Fibroblast of skin of scalp (primary cell): ENCODE measurements at regions not wholly inside any gene's neighbourhood (a gene's known extent, or its start where the extent isn't known, plus 50 kb on each side); places are given as distances from the start of the nearest gene placed in this dataset.

Experiments used
- DNase-seq: peaks from one replicate; pipeline ENCODE4 v3.0.0-alpha.2; 2013

GRCh38 chr6:44500074-44500473 lies 112.6 kb downstream of the CDC5L start:
- no peak for DNase-seq

DNA sequence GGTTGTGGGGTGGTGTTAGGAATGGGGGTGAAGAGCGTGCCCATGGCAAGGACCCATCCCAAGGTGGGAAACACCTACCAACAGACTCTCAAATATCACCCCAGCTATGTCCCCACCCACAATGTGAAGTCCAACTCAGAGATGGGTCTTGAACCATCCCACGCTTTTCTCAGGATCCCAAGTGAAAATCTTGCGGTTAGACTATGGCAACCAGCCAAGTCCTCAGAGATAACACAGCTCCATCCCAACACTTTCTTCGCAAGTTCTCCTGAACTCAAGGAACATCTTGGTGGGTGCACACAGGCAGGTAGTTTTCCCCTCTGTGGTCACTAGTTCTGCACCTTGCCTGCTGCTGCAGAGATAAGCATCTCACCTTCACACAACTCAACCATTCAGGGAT lies 116.0 kb downstream of the CDC5L start:
- DNase-seq = no peak

GRCh38 chr6:44504301-44504791 lies 116.8 kb downstream of the CDC5L start:
- no peak for DNase-seq

DNA sequence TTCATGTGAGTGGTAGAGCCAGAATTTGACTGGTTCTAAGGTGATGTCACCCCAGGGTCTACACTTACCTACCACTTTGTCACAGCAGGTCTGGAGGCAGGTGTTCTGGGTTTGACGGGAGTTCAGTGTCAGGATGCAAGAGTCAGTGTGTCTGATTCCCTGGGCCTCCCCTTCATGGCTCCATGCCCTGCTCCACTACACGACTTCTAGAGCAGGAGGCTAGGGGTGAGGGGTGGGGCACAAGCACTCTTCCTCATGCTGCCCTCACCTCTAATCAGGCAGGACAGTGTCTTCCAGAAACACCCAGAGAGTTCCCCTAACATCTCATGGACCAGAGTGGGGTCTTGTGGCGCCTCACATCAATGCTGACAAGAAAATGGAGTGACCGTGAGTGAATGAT lies 118.2 kb downstream of the CDC5L start:
- DNase-seq = no peak

DNA sequence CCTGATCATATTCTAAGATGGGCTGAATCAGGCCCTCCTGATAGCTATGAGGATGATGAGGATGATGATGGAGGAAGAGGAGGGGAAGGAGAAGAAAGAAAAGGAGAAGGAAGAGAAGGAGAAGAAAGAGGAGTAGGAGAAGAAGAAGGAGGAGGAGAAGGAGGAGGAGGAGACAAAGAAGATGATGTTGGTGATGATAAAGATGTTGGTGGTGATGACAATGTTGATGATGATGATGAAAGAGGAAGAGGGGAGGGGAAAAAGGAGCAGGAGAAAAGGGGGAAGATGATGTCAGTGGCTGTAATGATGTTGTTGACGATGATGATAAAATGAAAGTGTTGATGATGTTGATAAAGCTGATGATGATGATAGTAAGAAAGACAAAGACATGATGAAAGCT lies 119.5 kb downstream of the CDC5L start:
- no peak for DNase-seq

GRCh38 chr6:44508646-44509045 lies 121.1 kb downstream of the CDC5L start:
- DNase-seq = peak; percentile 61

DNA sequence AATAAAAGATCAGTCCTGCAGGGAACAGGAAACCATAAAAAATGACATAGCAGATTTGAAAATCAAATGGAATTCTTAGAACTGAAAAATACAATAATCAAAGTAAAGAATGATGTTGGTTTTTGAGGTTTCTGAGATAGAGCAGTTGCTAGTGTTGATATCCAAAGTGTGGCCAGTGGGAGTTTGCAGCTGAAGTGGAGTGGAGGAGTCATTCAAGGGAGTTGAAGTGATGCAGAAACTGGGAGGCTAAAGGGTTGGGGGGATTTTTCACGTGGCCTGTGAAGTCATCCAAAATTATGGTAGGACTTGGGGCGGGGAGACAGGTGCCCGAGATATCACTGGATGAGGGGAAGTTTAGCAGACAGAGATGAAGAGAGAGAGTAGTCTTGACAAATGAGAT lies 123.6 kb downstream of the CDC5L start:
- no peak for DNase-seq

DNA sequence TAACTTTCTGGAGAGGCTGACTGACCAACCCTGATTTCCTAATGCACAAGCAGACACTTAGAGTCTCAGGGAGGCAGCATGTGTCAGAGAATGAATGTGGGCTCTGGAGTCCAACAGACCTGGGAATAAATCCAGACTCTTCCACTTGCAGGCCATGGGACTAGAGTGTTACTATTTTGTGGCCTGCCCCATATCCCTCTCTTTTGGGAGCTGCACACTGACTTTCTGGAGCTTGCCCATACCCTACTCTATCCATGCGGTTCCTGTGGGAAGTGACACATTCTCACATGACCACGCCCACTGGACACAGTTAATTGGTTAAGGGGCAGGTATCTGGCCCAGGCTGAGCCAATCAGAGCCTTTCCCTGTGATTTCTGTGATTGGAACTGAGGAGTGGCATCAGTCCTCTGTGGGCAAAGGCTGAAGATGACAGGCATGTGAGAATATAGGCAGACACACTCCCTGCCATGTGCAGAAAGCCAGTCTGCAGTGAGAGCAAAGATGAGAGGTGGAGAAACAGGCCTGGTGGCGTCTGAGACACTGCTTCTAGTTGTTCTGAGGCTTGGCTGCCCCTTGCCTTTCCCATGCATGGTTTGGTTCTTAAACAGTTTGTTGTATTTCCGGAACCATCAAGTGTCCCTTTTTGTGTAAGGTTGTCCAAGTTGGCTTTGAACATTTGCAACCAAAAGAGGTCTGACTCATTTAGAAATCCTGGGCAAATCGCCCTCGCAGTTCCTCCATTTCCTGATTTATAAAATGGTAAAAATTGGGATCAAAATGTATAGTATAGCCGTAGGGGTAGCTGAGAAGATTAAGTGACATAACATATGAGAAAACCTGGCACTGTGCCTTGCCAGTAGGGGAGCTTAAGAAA lies 125.6 kb downstream of the CDC5L start:
- DNase-seq = peak; percentile 44

DNA sequence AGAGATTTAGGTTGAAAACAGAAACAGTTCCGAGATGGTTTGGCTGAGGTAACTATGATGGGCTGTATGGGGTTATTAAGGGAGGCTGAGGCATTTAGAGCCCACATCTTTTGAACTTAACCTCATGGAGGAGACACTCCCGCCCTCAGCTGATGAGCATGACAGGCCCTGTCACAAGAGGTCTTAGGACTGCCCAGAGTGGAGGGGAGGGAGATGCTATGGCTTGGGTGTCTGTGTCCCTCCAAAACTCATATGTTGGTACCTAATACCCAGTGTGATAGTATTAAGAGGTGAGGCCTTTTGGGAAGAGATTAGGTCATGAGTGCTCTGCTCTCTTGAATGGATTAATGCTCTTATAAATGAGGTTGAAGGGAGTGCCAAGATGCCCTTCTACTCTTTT lies 126.6 kb downstream of the CDC5L start:
- no peak for DNase-seq

- DNase-seq = no peak
These were observed 127.2 kb downstream of the CDC5L start for GRCh38 chr6:44514576-44515193.

GRCh38 chr6:44522871-44523270 lies 135.4 kb downstream of the CDC5L start:
- no peak for DNase-seq

- DNase-seq = peak; percentile 55
These were observed 137.1 kb downstream of the CDC5L start for GRCh38 chr6:44524476-44525227.

DNA sequence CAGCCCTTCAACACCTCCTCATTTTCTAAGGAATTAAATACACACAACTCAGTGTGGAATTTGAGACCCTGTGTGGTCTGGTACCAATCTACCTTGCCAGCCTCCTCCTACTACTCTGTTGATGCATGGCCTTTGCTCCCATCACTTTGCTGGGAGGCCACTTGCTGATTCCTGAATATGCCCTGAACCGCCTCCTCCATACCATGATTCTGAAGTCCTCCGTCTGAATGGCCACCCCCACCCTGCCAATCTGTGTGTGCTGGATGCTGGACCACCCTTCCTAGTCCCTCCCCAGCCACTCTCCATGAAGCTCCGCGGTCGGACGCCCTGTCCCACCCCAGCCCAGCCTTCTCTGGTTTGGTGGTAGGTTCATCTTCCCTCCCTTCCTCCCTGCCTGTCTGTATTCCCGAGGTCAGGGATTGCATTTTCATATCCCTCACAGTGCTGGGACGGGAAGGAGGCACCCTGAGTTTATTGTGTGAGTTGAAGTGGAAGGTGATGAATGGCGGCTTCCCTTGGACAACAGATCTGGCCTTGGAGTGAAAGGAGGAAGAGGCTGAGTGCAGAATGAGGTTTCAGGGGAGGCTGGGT lies 138.3 kb downstream of the CDC5L start:
- no peak for DNase-seq

GRCh38 chr6:44527181-44527580 lies 139.7 kb downstream of the CDC5L start:
- DNase-seq = peak; percentile 41

- no peak for DNase-seq
These were observed 140.3 kb downstream of the CDC5L start for GRCh38 chr6:44527583-44528369.

DNA sequence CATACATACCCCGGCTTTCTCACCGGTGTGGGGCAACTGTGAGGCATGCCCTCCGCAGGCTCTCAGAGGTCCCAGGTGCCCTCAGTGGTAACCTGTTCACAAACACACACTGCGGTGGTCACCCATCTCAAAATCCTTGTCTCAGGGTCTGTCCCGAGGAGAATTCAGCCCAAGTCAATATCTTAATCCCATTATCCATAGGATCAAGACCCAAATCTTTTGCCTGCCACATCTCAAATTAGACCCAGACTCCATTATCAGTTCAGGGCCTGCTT lies 140.8 kb downstream of the CDC5L start:
- no peak for DNase-seq

- DNase-seq = no peak
These were observed 141.2 kb downstream of the CDC5L start for GRCh38 chr6:44528716-44529115.

DNA sequence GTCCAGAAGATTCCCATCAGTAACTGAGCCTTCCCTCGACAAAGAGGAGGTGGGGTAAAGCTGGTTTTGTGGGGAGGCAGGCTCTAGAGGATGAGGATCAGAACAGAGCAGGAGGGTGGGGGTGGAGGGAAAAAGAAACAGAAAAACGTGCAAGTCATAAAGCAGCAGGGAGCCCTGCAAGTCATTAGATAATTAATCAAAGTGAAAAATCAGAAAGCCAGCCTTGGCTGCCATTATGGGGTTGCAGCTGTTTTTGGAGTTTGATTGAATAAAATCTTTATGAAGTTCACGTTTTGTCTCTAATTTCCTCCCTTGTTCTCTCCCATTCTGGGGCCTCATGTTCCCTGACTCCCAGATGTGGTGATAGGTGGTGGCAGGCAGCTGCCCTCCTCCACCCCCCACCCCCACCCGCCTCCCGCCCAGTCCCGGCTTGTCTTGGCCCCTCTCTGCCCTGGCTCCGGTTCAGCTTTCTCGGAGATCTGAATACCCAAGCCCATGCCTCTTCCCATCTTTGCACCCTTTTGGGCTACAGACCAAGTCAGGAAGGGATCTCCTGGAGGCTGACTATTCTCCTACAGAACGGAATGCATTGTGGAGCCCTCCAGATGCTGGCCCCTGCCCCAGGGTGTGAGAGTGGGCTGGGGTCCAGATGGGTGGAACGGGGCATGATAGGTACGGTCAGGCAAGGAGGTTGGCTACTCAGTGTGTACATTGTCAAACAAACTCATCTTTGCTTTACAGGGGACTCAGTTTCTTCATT lies 141.8 kb downstream of the CDC5L start:
- DNase-seq = no peak

DNA sequence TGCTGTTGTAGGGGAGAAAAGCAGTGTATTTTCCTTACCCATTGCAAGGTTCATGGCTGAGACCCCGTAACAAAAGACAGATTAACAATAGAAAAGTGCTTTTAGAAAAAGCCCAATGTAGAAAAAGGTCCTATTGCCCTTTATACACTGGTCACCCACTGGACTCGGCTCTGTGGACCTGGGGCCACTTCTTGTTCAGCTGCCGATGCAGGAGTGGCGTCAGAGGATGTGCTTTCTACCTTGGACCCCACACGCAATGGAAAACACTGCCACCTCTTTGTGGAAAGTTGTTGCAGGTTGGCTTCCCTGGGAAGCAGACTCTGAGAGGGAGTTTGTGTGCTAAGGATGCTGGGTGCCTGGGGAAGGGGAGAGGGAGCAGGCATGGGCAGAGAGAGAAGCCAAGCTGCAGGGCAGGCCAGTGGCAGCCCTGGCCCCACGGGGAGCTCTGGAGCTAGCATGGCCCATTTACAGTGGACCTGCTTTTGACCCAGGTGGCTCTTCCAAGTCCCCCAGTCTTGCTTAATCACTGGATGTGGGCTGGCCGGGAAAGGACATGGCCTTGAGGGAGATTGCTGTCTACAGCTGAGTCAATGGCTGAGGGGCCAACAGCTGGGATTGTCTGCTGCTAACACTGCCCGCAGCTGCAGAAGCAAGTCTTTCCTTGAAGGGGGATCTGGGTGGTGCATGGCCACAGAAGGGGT lies 142.9 kb downstream of the CDC5L start:
- no peak for DNase-seq

- DNase-seq = no peak
These were observed 143.4 kb downstream of the CDC5L start for GRCh38 chr6:44530910-44531234.

- DNase-seq = no peak
These were observed 144.0 kb downstream of the CDC5L start for GRCh38 chr6:44531442-44532015.
